Loucy (cell line): ENCODE measurements at regions not wholly inside any gene's neighbourhood (a gene's known extent, or its start where the extent isn't known, plus 50 kb on each side); places are given as distances from the start of the nearest gene placed in this dataset.

Experiments
- H2AFZ ChIP-seq: fragments of 200-600 bp; sonication (generic); 2 replicates; pipeline ENCODE4 v1.6.0; 2016; ENCODE audit warnings: antibody characterized with exemption, mild to moderate bottlenecking, low read length, moderate library complexity
- H3F3A ChIP-seq: fragments of 200-600 bp; 2 replicates; pipeline ENCODE4 v1.6.0; 2016; ENCODE audit warnings: antibody characterized with exemption, low read depth, mild to moderate bottlenecking
- H3K27me3 ChIP-seq: fragments of 200-600 bp; sonication (generic); 2 replicates; pipeline ENCODE4 v1.6.1; 2014; ENCODE audit warnings: low read length, mild to moderate bottlenecking; ENCODE audit not compliant: insufficient read depth, poor library complexity, severe bottlenecking
- H3K36me3 ChIP-seq: fragments of 200-600 bp; sonication (generic); 2 replicates; pipeline ENCODE4 v1.6.1; 2016; ENCODE audit warnings: low read length; ENCODE audit not compliant: insufficient read depth
- H3K4me1 ChIP-seq: fragments of 200-600 bp; sonication (generic); 2 replicates; pipeline ENCODE4 v1.5.1; 2014; ENCODE audit warnings: low read length, mild to moderate bottlenecking; ENCODE audit not compliant: insufficient read depth, poor library complexity, severe bottlenecking
- H3K4me2 ChIP-seq: fragments of 200-600 bp; sonication (generic); 2 replicates; pipeline ENCODE4 v1.6.0; 2014; ENCODE audit warnings: antibody characterized with exemption, low read length, low read depth, mild to moderate bottlenecking; ENCODE audit not compliant: poor library complexity, severe bottlenecking
- H3K4me3 ChIP-seq: fragments of 200-600 bp; sonication (generic); 2 replicates; pipeline ENCODE4 v1.5.1; 2014; ENCODE audit warnings: low read length, mild to moderate bottlenecking, mixed read lengths; ENCODE audit not compliant: poor library complexity, severe bottlenecking
- H3K79me2 ChIP-seq: fragments of 200-600 bp; sonication (generic); 2 replicates; pipeline ENCODE4 v1.6.1; 2014; ENCODE audit warnings: low read length; ENCODE audit not compliant: insufficient read depth
- H3K9ac ChIP-seq: fragments of 200-600 bp; sonication (generic); 2 replicates; pipeline ENCODE4 v1.6.0; 2014; ENCODE audit warnings: mild to moderate bottlenecking, low read depth, low read length, moderate library complexity; ENCODE audit not compliant: poor library complexity, severe bottlenecking
- H3K9me2 ChIP-seq: fragments of 200-600 bp; sonication (generic); replicated peaks from 2 replicates; pipeline ENCODE4 v1.6.1; 2016; ENCODE audit warnings: low read depth, low read length, mixed read lengths
- H3K9me3 ChIP-seq: fragments of 200-600 bp; sonication (generic); 2 replicates; pipeline ENCODE4 v1.6.1; 2014; ENCODE audit warnings: mild to moderate bottlenecking, antibody characterized with exemption, low read length, low read depth; ENCODE audit not compliant: insufficient read depth
- H4K20me1 ChIP-seq: fragments of 200-600 bp; sonication (generic); 2 replicates; pipeline ENCODE4 v1.6.0; 2014; ENCODE audit warnings: antibody characterized with exemption, low read length, mild to moderate bottlenecking; ENCODE audit not compliant: insufficient read depth, poor library complexity, severe bottlenecking
- EZH2phosphoT487 ChIP-seq: fragments of 200-600 bp; IDR thresholded peaks from 2 replicates; pipeline ENCODE4 v1.6.1; 2018; ENCODE audit warnings: antibody characterized with exemption, mild to moderate bottlenecking, moderate library complexity, borderline replicate concordance
- TF ChIP-seq, protein P1 (sequence below): fragments of 200-600 bp; sonication (generic); conservative IDR thresholded peaks from 2 replicates; pipeline ENCODE4 v1.5.1; 2014; ENCODE audit warnings: mild to moderate bottlenecking, antibody characterized with exemption, low read length

GRCh38 chr2:217372794-217373193, 512.9 kb upstream of the TNP1 start:
- H3K4me1 ChIP-seq = no peaks in the 10 kb centered on the region
- no peak for TF ChIP-seq EZH2phosphoT487
- TF ChIP-seq, protein P1, sequence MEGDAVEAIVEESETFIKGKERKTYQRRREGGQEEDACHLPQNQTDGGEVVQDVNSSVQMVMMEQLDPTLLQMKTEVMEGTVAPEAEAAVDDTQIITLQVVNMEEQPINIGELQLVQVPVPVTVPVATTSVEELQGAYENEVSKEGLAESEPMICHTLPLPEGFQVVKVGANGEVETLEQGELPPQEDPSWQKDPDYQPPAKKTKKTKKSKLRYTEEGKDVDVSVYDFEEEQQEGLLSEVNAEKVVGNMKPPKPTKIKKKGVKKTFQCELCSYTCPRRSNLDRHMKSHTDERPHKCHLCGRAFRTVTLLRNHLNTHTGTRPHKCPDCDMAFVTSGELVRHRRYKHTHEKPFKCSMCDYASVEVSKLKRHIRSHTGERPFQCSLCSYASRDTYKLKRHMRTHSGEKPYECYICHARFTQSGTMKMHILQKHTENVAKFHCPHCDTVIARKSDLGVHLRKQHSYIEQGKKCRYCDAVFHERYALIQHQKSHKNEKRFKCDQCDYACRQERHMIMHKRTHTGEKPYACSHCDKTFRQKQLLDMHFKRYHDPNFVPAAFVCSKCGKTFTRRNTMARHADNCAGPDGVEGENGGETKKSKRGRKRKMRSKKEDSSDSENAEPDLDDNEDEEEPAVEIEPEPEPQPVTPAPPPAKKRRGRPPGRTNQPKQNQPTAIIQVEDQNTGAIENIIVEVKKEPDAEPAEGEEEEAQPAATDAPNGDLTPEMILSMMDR = no peak
- no peaks in the 10 kb centered on the region for H3K79me2 ChIP-seq
- H3F3A ChIP-seq = no peaks in the 10 kb centered on the region
- H3K9ac ChIP-seq = no peak overlapping the region
- H3K9me3 ChIP-seq = no peaks in the 10 kb centered on the region
- H3K36me3 ChIP-seq = no peaks in the 10 kb centered on the region
- H2AFZ ChIP-seq = no peak overlapping the region
- no peaks in the 10 kb centered on the region for H3K9me2 ChIP-seq
- H4K20me1 ChIP-seq = no peaks in the 10 kb centered on the region
- no peak overlapping the region for H3K4me2 ChIP-seq
- no peaks in the 10 kb centered on the region for H3K27me3 ChIP-seq
- H3K4me3 ChIP-seq = no peak overlapping the region

GRCh38 chr2:217371781-217372213, 511.9 kb upstream of the TNP1 start:
- H3K4me3 ChIP-seq = no peak overlapping the region
- no peaks in the 10 kb centered on the region for H3K4me1 ChIP-seq
- TF ChIP-seq EZH2phosphoT487 = no peak
- TF ChIP-seq, protein P1 = no peak
- H3K27me3 ChIP-seq = no peaks in the 10 kb centered on the region
- no peak overlapping the region for H3K9ac ChIP-seq
- no peak overlapping the region for H3K4me2 ChIP-seq
- H3K9me2 ChIP-seq = no peaks in the 10 kb centered on the region
- H3K9me3 ChIP-seq = no peaks in the 10 kb centered on the region
- no peaks in the 10 kb centered on the region for H4K20me1 ChIP-seq
- no peaks in the 10 kb centered on the region for H3K79me2 ChIP-seq
- no peaks in the 10 kb centered on the region for H3F3A ChIP-seq
- no peak overlapping the region for H2AFZ ChIP-seq
- no peaks in the 10 kb centered on the region for H3K36me3 ChIP-seq

DNA sequence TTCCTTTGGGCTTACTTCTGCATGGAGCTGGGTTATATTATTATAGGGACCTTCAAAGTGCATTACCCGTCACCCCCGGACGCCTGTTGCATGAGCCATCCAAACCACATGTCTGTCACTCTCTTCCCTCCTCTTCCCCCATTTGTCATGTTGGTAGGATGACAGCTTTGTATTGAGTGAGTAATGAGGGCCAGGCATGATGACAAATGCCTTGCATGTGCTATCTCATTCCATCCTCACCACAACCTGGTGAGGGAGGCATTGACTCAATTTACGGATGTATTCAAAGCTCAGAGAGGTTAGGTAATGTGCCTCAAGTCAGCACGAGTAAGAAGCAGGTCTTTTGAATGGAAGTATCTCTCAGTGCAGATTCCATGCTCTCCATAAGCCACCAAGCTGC, 510.5 kb upstream of the TNP1 start:
- TF ChIP-seq, protein P1 = no peak
- no peak for TF ChIP-seq EZH2phosphoT487
- Histone ChIP-seq H2AFZ (no peak overlapping the region), H3F3A (no peaks in the 10 kb centered on the region), H3K79me2 (no peaks in the 10 kb centered on the region), H3K4me2 (no peak overlapping the region), H3K9me2 (no peaks in the 10 kb centered on the region), H3K36me3 (no peaks in the 10 kb centered on the region), H3K9me3 (no peaks in the 10 kb centered on the region), H3K27me3 (no peaks in the 10 kb centered on the region), H3K4me3 (no peak overlapping the region), H3K9ac (no peak overlapping the region), H3K4me1 (no peaks in the 10 kb centered on the region), H4K20me1 (no peaks in the 10 kb centered on the region)
